HFFc6 (cell line): ENCODE measurements at regions not wholly inside any gene's neighbourhood (a gene's known extent, or its start where the extent isn't known, plus 50 kb on each side); places are given as distances from the start of the nearest gene placed in this dataset.

Experiments used
- DNase-seq: peaks from one replicate; pipeline ENCODE4 v3.0.0-alpha.2; 2018
- H3K27ac Mint-ChIP-seq: 2 replicates; pipeline ENCODE4 v1.8.0; 2020; ENCODE audit warnings: mild to moderate bottlenecking, mixed read lengths
- H3K27me3 Mint-ChIP-seq: 2 replicates; pipeline ENCODE4 v1.8.0; 2021; ENCODE audit warnings: mild to moderate bottlenecking, moderate library complexity, mixed read lengths; ENCODE audit not compliant: insufficient read depth
- H3K36me3 Mint-ChIP-seq: 2 replicates; pipeline ENCODE4 v1.8.0; 2021; ENCODE audit warnings: low read depth, mixed read lengths
- H3K4me1 Mint-ChIP-seq: 2 replicates; pipeline ENCODE4 v1.8.0; 2020; ENCODE audit warnings: low read depth, mixed read lengths
- H3K4me3 Mint-ChIP-seq: 2 replicates; pipeline ENCODE4 v1.8.0; 2020; ENCODE audit warnings: mild to moderate bottlenecking, moderate library complexity, mixed read lengths
- H3K9me3 Mint-ChIP-seq: 2 replicates; pipeline ENCODE4 v1.8.0; 2020; ENCODE audit warnings: mild to moderate bottlenecking, mixed read lengths
- TF ChIP-seq, protein P1 (sequence below): fragments of 200-600 bp; sonication (generic); IDR thresholded peaks from 2 replicates; pipeline ENCODE4 v1.5.0; 2021; ENCODE audit warnings: antibody characterized with exemption, mild to moderate bottlenecking

GRCh38 chr5:166938071-166938470 is 1353.4 kb upstream of the WWC1 start:
- no peaks in the 10 kb centered on the region for H3K4me1 Mint-ChIP-seq
- H3K27me3 Mint-ChIP-seq: no peaks in the 10 kb centered on the region
- no peaks in the 10 kb centered on the region for H3K36me3 Mint-ChIP-seq
- peaks cover 30% of the 10 kb centered on the region for H3K9me3 Mint-ChIP-seq
- TF ChIP-seq, protein P1, sequence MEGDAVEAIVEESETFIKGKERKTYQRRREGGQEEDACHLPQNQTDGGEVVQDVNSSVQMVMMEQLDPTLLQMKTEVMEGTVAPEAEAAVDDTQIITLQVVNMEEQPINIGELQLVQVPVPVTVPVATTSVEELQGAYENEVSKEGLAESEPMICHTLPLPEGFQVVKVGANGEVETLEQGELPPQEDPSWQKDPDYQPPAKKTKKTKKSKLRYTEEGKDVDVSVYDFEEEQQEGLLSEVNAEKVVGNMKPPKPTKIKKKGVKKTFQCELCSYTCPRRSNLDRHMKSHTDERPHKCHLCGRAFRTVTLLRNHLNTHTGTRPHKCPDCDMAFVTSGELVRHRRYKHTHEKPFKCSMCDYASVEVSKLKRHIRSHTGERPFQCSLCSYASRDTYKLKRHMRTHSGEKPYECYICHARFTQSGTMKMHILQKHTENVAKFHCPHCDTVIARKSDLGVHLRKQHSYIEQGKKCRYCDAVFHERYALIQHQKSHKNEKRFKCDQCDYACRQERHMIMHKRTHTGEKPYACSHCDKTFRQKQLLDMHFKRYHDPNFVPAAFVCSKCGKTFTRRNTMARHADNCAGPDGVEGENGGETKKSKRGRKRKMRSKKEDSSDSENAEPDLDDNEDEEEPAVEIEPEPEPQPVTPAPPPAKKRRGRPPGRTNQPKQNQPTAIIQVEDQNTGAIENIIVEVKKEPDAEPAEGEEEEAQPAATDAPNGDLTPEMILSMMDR: no peak
- DNase-seq: no peak
- no peak overlapping the region for H3K27ac Mint-ChIP-seq
- no peak overlapping the region for H3K4me3 Mint-ChIP-seq

DNA sequence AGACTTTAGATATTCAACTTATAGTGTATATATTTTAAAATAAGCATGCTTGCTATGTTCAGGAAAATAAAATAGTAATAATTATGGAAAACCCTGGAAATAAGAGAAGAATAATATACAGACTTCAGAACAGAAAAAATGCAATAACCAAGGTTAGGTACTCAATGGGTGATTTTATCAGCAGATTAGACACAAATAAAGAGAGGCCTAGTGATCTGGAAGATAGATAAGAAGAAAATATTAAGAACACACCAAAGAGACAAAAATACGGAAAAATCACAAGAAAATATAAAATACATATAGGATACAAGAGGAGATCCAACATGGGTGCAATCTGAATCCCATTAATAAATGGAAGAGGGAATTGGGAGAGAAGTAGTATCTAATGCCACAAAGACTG is 1348.5 kb upstream of the WWC1 start:
- H3K27ac Mint-ChIP-seq: no peak overlapping the region
- DNase-seq: no peak
- H3K27me3 Mint-ChIP-seq: no peaks in the 10 kb centered on the region
- no peaks in the 10 kb centered on the region for H3K36me3 Mint-ChIP-seq
- H3K4me1 Mint-ChIP-seq: no peaks in the 10 kb centered on the region
- no peak overlapping the region for H3K4me3 Mint-ChIP-seq
- peaks cover 10% of the 10 kb centered on the region for H3K9me3 Mint-ChIP-seq
- TF ChIP-seq, protein P1: no peak

- Mint-ChIP-seq H3K4me1 (no peaks in the 10 kb centered on the region), H3K4me3 (no peak overlapping the region), H3K9me3 (peaks cover 17% of the 10 kb centered on the region), H3K36me3 (no peaks in the 10 kb centered on the region), H3K27ac (no peak overlapping the region), H3K27me3 (no peaks in the 10 kb centered on the region)
- no peak for DNase-seq
- TF ChIP-seq, protein P1: no peak
Observed at GRCh38 chr5:166947045-166947444, 1344.4 kb upstream of the WWC1 start.

DNA sequence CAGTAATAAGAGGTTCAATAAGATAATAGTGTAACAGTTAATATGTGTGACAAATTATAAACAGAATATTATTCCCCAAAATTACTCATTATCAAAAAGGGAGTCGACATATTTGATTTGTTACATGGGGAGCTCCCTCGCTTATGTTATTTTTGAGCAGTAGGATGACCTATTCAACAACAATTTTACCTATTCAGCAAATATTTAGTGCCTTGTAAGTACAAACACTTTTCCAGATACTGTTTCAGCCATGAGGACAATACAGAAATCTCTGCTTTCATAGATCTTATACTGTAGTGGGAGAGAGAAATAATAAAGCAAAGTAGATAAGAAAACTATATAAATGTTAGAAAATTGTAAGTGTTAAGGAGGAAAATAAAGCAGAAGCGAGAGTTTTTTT is 1342.8 kb upstream of the WWC1 start:
- H3K9me3 Mint-ChIP-seq: peaks cover 8% of the 10 kb centered on the region; the same call in 1 of the 2 replicates
- TF ChIP-seq, protein P1: no peak
- no peak overlapping the region for H3K4me3 Mint-ChIP-seq
- no peak for DNase-seq
- H3K27me3 Mint-ChIP-seq: no peaks in the 10 kb centered on the region
- H3K36me3 Mint-ChIP-seq: no peaks in the 10 kb centered on the region
- H3K4me1 Mint-ChIP-seq: no peaks in the 10 kb centered on the region
- H3K27ac Mint-ChIP-seq: no peak overlapping the region

DNA sequence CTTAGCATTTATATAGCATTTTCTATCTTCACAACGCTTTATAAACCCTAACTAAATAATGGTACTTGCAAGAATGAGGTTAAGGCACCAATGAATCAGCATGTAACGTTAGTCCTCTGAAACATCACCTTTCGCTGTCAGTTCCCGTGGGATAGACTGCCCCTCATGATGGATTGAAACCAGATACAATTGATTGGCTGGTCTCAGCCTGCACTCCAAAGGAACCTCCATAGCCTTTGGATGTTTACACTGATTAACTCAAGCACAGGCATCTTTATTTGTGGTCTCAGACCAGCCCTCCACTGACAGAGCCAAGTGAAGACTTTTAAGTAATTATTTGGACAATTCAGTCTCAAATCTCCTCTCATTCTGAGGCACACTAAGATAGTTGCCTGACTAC is 1339.4 kb upstream of the WWC1 start:
- no peaks in the 10 kb centered on the region for H3K4me1 Mint-ChIP-seq
- no peak for DNase-seq
- no peak overlapping the region for H3K27ac Mint-ChIP-seq
- H3K36me3 Mint-ChIP-seq: no peaks in the 10 kb centered on the region
- TF ChIP-seq, protein P1: no peak
- H3K4me3 Mint-ChIP-seq: no peak overlapping the region
- peaks cover 15% of the 10 kb centered on the region for H3K9me3 Mint-ChIP-seq
- no peaks in the 10 kb centered on the region for H3K27me3 Mint-ChIP-seq

- DNase-seq: no peak
- H3K27me3 Mint-ChIP-seq: peaks cover 9% of the 10 kb centered on the region
- peaks cover 10% of the 10 kb centered on the region for H3K9me3 Mint-ChIP-seq
- H3K4me1 Mint-ChIP-seq: no peaks in the 10 kb centered on the region
- TF ChIP-seq, protein P1: no peak
- no peaks in the 10 kb centered on the region for H3K36me3 Mint-ChIP-seq
- H3K27ac Mint-ChIP-seq: no peak overlapping the region
- no peak overlapping the region for H3K4me3 Mint-ChIP-seq
Observed at GRCh38 chr5:166957782-166958181, 1333.7 kb upstream of the WWC1 start.
